ENCODE measurements at regions not wholly inside any gene's neighbourhood (a gene's known extent, or its start where the extent isn't known, plus 50 kb on each side); places are given as distances from the start of the nearest gene placed in this dataset.

GRCh38 chr6:90860822-90861601, 274.1 kb upstream of the MAP3K7 start:
- Mint-ChIP-seq H3K4me1 (no peaks in the 10 kb centered on the region), H3K27ac (no peak overlapping the region), H3K9me3 (no peaks in the 10 kb centered on the region), H3K36me3 (ENCODE audit: insufficient read depth in 1 of 3, low read depth in 3 of 3) (no peaks in the 10 kb centered on the region), H3K4me3 (no peak overlapping the region), H3K27me3 (ENCODE audit: low read depth) (peaks cover 2% of the 10 kb centered on the region; the same call in 1 of the 2 replicates)
- H4K91ac ChIP-seq (ENCODE audit: insufficient read length, low read depth, low read length), result no peak overlapping the region
- no peak overlapping the region for H2BK5ac ChIP-seq (ENCODE audit: insufficient read length, low read length)
- no peaks in the 10 kb centered on the region for H3K9me3 ChIP-seq (ENCODE audit: control insufficient read depth, low read depth, low read length)
- H3K4me2 ChIP-seq (ENCODE audit: insufficient read depth, insufficient read length, low read length), result no peak overlapping the region
- H2BK15ac ChIP-seq (ENCODE audit: low read depth, low read length), result no peak overlapping the region
- H3T11ph ChIP-seq (ENCODE audit: low read length), result no peak overlapping the region
- no peaks in the 10 kb centered on the region for H3K23me2 ChIP-seq (ENCODE audit: insufficient read length, low read depth, low read length, poor library complexity, severe bottlenecking)
- DNase-seq, result no peak
- no peaks in the 10 kb centered on the region for H3K4me1 ChIP-seq (ENCODE audit: insufficient read depth, low read length)
- H4K20me1 ChIP-seq (ENCODE audit: control insufficient read depth, insufficient read depth, insufficient read length), result no peaks in the 10 kb centered on the region
- H3K14ac ChIP-seq (ENCODE audit: insufficient read depth, low read length), result no peak overlapping the region
- no peak overlapping the region for H3K4ac ChIP-seq (ENCODE audit: low read depth, low read length)
- H3K9ac ChIP-seq (ENCODE audit: extremely low read depth, insufficient read length, low read length), result no peak overlapping the region
- H3K27me3 ChIP-seq (ENCODE audit: insufficient read depth, low read length), result no peaks in the 10 kb centered on the region
- H2BK12ac ChIP-seq (ENCODE audit: insufficient read length, low read depth, low read length), result no peak overlapping the region
- WGBS (ENCODE audit: extremely low coverage, insufficient read length, low lambda C conversion rate), result no CpG with 5 or more reads among the region's 5 CpGs
- H3K27ac ChIP-seq (ENCODE audit: insufficient read length, low read depth, low read length), result no peak overlapping the region
- no peaks in the 10 kb centered on the region for H3K79me2 ChIP-seq (ENCODE audit: insufficient read depth, low read length)
- no peak overlapping the region for H4K8ac ChIP-seq (replicated peaks; ENCODE audit: insufficient read length, low read depth, low read length)
- H3K23ac ChIP-seq (ENCODE audit: insufficient read length, low read depth, low read length), result no peak overlapping the region
- H2BK120ac ChIP-seq (ENCODE audit: low read depth, low read length, poor library complexity, severe bottlenecking), result no peak overlapping the region
- no peak overlapping the region for H2BK20ac ChIP-seq (ENCODE audit: low read depth, low read length, poor library complexity, severe bottlenecking)
- H3K79me1 ChIP-seq (ENCODE audit: insufficient read depth, low read depth, low read length, poor library complexity, severe bottlenecking), result no peaks in the 10 kb centered on the region
- H2AK5ac ChIP-seq (ENCODE audit: insufficient read length, low read length), result no peak overlapping the region
- H2AFZ ChIP-seq (ENCODE audit: low read length), result no peak overlapping the region
- no peak overlapping the region for H3K56ac ChIP-seq (ENCODE audit: insufficient read length, low read depth, low read length)
- no peak overlapping the region for H3K18ac ChIP-seq (ENCODE audit: insufficient read length, low read depth, low read length)
- H4K5ac ChIP-seq (ENCODE audit: insufficient read length, low read depth, low read length), result no peak overlapping the region
- no peak; the same call in 2 of the 3 replicates for TF ChIP-seq CTCF (conservative IDR thresholded peaks at IDR 0.05)

Measured in H9 (cell line).